ENCODE measurements at regions not wholly inside any gene's neighbourhood (a gene's known extent, or its start where the extent isn't known, plus 50 kb on each side); places are given as distances from the start of the nearest gene placed in this dataset.

GRCh38 chr12:42780671-42781070, 191.1 kb upstream of the PRICKLE1 start:
- no peaks in the 10 kb centered on the region for H3K27me3 Mint-ChIP-seq (ENCODE audit: low read depth)
- no peaks in the 10 kb centered on the region for H3K36me3 Mint-ChIP-seq (ENCODE audit: low read depth)
- H3K27ac Mint-ChIP-seq (ENCODE audit: unreplicated experiment), result no peak overlapping the region
- H3K4me1 Mint-ChIP-seq, result peaks cover 38% of the 10 kb centered on the region
- TF ChIP-seq CTCF (conservative IDR thresholded peaks at IDR 0.05), result no peak
- DNase-seq (ENCODE audit: low read depth, low spot score), result no peak
- H3K9me3 Mint-ChIP-seq, result peaks cover 2% of the 10 kb centered on the region
- H3K4me3 Mint-ChIP-seq, result no peak overlapping the region

GRCh38 chr12:42779186-42779859, 189.8 kb upstream of the PRICKLE1 start:
- Mint-ChIP-seq H3K27me3 (ENCODE audit: low read depth) (no peaks in the 10 kb centered on the region), H3K4me3 (no peak overlapping the region), H3K36me3 (ENCODE audit: low read depth) (no peaks in the 10 kb centered on the region), H3K4me1 (peaks cover 37% of the 10 kb centered on the region), H3K9me3 (peaks cover 2% of the 10 kb centered on the region), H3K27ac (ENCODE audit: unreplicated experiment) (no peak overlapping the region)
- no peak for TF ChIP-seq CTCF (conservative IDR thresholded peaks at IDR 0.05)
- DNase-seq (ENCODE audit: low read depth, low spot score), result no peak

- Mint-ChIP-seq H3K36me3 (ENCODE audit: low read depth) (peaks cover 4% of the 10 kb centered on the region), H3K27ac (ENCODE audit: unreplicated experiment) (no peak overlapping the region), H3K9me3 (peaks cover 12% of the 10 kb centered on the region), H3K4me1 (peaks cover 37% of the 10 kb centered on the region), H3K27me3 (ENCODE audit: low read depth) (no peaks in the 10 kb centered on the region), H3K4me3 (no peak overlapping the region)
- DNase-seq (ENCODE audit: low read depth, low spot score), result no peak
- no peak for TF ChIP-seq CTCF (conservative IDR thresholded peaks at IDR 0.05)
Measured at GRCh38 chr12:42776396-42776795, 186.8 kb upstream of the PRICKLE1 start.

- H3K9me3 Mint-ChIP-seq, result peaks cover 14% of the 10 kb centered on the region
- no peak for DNase-seq (ENCODE audit: low read depth, low spot score)
- peaks cover 5% of the 10 kb centered on the region for H3K36me3 Mint-ChIP-seq (ENCODE audit: low read depth)
- no peaks in the 10 kb centered on the region for H3K27me3 Mint-ChIP-seq (ENCODE audit: low read depth)
- H3K27ac Mint-ChIP-seq (ENCODE audit: unreplicated experiment), result no peak overlapping the region
- no peak overlapping the region for H3K4me3 Mint-ChIP-seq
- peaks cover 21% of the 10 kb centered on the region for H3K4me1 Mint-ChIP-seq
- no peak for TF ChIP-seq CTCF (conservative IDR thresholded peaks at IDR 0.05)
Measured at GRCh38 chr12:42774238-42774637, 184.7 kb upstream of the PRICKLE1 start.

- Mint-ChIP-seq H3K4me1 (peaks cover 3% of the 10 kb centered on the region), H3K4me3 (no peak overlapping the region), H3K9me3 (peaks cover 11% of the 10 kb centered on the region), H3K27ac (ENCODE audit: unreplicated experiment) (no peak overlapping the region), H3K36me3 (ENCODE audit: low read depth) (peaks cover 5% of the 10 kb centered on the region), H3K27me3 (ENCODE audit: low read depth) (no peaks in the 10 kb centered on the region)
- no peak for TF ChIP-seq CTCF (conservative IDR thresholded peaks at IDR 0.05)
- DNase-seq (ENCODE audit: low read depth, low spot score), result no peak
Measured at GRCh38 chr12:42770261-42770660, 180.7 kb upstream of the PRICKLE1 start.
